K562 (cell line): ENCODE measurements at regions not wholly inside any gene's neighbourhood (a gene's known extent, or its start where the extent isn't known, plus 50 kb on each side); places are given as distances from the start of the nearest gene placed in this dataset.

Experiments
- ATAC-seq: fragments of 200-7000 bp; cut with Tn5 transposase; 3 replicates; pipeline ENCODE4 v1.9.1; 2020; ENCODE audit warnings: moderate library complexity
- BruUV-seq: library from RNA; stranded (reverse); fragments of 400-500 nt; replicated peaks from 2 replicates; lab custom pipeline; 2021; lab: Mats Ljungman, UMichigan
- CTCF ChIA-PET: fragments of 300-600 bp; formaldehyde crosslinking; extraction: SDS; loops from one replicate; lab custom pipeline; 2021; ENCODE audit warnings: low intra/inter-chr PET ratio; lab: Yijun Ruan, JAX
- POLR2A ChIA-PET: fragments of 300-600, 350-650 bp; sonication (Branson Sonifier 250); formaldehyde crosslinking; extraction: SDS; loops from one replicate; lab custom pipeline; 2021; ENCODE audit warnings: antibody characterized with exemption, inconsistent platforms; lab: Yijun Ruan, JAX
- DNase-seq, 4 experiments: peaks; one replicate each; pipeline versions ENCODE4 v3.0.0 to v3.0.0-alpha.2; 2011 to 2018; ENCODE audit warnings: low spot score in 3 of 4, mixed read lengths in 3 of 4; ENCODE audit errors: extremely low read depth in 1 of 4
- FAIRE-seq: peaks from 2 replicates; lab custom pipeline; 2011; peaks lifted over from hg19 to GRCh38; lab: Jason Lieb, UNC
- H2AFZ ChIP-seq: 2 replicates; pipeline ENCODE4 v1.6.0; 2011; ENCODE audit warnings: low read depth, low read length, control low read depth, inconsistent platforms
- H3K27ac ChIP-seq: fragments of 200-600 bp; 3 replicates; pipeline ENCODE4 v1.8.0; 2011; ENCODE audit warnings: low read depth, mild to moderate bottlenecking, control low read depth, inconsistent platforms, low read length, moderate library complexity, mixed read lengths; ENCODE audit errors: extremely low read depth
- H3K27me3 ChIP-seq, 2 experiments: fragments of 300-600 bp in 1 of 2; 2 replicates in 1 of 2; 3 replicates in 1 of 2; pipeline versions ENCODE4 v1.6.0 to v1.8.0; 2011; ENCODE audit warnings: inconsistent platforms in 2 of 2, low read length in 2 of 2, mild to moderate bottlenecking in 1 of 2, mixed read lengths in 1 of 2, moderate library complexity in 1 of 2; ENCODE audit not compliant: control insufficient read depth in 2 of 2, insufficient read depth in 2 of 2
- H3K36me3 ChIP-seq: fragments of 300-600 bp; 3 replicates; pipeline ENCODE4 v1.8.0; 2011; ENCODE audit warnings: mild to moderate bottlenecking, low read length, inconsistent platforms; ENCODE audit not compliant: control insufficient read depth, insufficient read depth
- H3K4me1 ChIP-seq, 2 experiments: fragments of 200-600 bp in 1 of 2; replicated peaks in 1 of 2; 2 replicates in 1 of 2; 3 replicates in 1 of 2; pipeline versions ENCODE4 v1.5.1 to v1.8.0; 2011; ENCODE audit warnings: inconsistent platforms in 2 of 2, low read length in 2 of 2, mild to moderate bottlenecking in 1 of 2, mixed read lengths in 1 of 2, moderate library complexity in 1 of 2; ENCODE audit not compliant: control insufficient read depth in 2 of 2, insufficient read depth in 2 of 2
- H3K4me2 ChIP-seq: 2 replicates; pipeline ENCODE4 v1.6.1; 2011; ENCODE audit warnings: low read length, control low read depth, inconsistent platforms, mixed read lengths; ENCODE audit not compliant: insufficient read depth
- H3K4me3 ChIP-seq: fragments of 200-600 bp; sonication (generic), shearing (Covaris generic); 2 replicates; pipeline ENCODE4 v1.5.1; 2016; ENCODE audit warnings: control low read depth, inconsistent platforms
- H3K79me2 ChIP-seq: fragments of 200-600 bp; 3 replicates; pipeline ENCODE4 v1.8.0; 2011; ENCODE audit warnings: low read length, inconsistent platforms; ENCODE audit not compliant: control insufficient read depth, insufficient read depth
- H3K9ac ChIP-seq, 2 experiments: 2 replicates each; pipeline versions ENCODE4 v1.6.0 to v1.6.1; 2011; ENCODE audit warnings: low read depth in 2 of 2, low read length in 2 of 2, control low read depth in 1 of 2, inconsistent platforms in 1 of 2, mild to moderate bottlenecking in 1 of 2, mixed read lengths in 1 of 2; ENCODE audit not compliant: insufficient read depth in 1 of 2
- H3K9me1 ChIP-seq: one replicate; pipeline ENCODE4 v1.6.0; 2011; ENCODE audit warnings: inconsistent platforms, mild to moderate bottlenecking, low read length, moderate library complexity; ENCODE audit not compliant: control insufficient read depth, insufficient read depth
- H3K9me3 ChIP-seq: replicated peaks from 2 replicates; pipeline ENCODE4 v1.5.1; 2011; ENCODE audit warnings: low read depth, low read length, inconsistent platforms; ENCODE audit not compliant: control insufficient read depth, insufficient read depth
- H4K20me1 ChIP-seq: replicated peaks from 2 replicates; pipeline ENCODE4 v1.6.1; 2011; ENCODE audit warnings: low read length, inconsistent platforms, mixed read lengths; ENCODE audit not compliant: control insufficient read depth, insufficient read depth
- ARID3A ChIP-seq: IDR thresholded peaks from 2 replicates; pipeline ENCODE4 v1.6.1; 2012; ENCODE audit warnings: low read depth, low read length, improper control_type of control experiment, borderline replicate concordance
- CEBPG ChIP-seq, 3 experiments: fragments of 200-800 bp in 1 of 3; sonication (Bioruptor generic) in 1 of 3; sonication (generic) in 1 of 3; formaldehyde crosslinking in 1 of 3; IDR thresholded peaks in 2 of 3; conservative IDR thresholded peaks in 1 of 3; 2 replicates each; pipeline versions ENCODE4 v1.6.1 to v1.8.0; 2016 to 2022; ENCODE audit warnings: missing compliant biosample characterization in 2 of 3, missing genetic modification characterization in 2 of 3, mild to moderate bottlenecking in 1 of 3, missing genetic modification reagents in 1 of 3
- CHD2 ChIP-seq: IDR thresholded peaks from 2 replicates; pipeline ENCODE4 v1.6.1; 2011; ENCODE audit warnings: low read depth, low read length
- FOXK1 ChIP-seq: sonication (generic); formaldehyde crosslinking; IDR thresholded peaks from 2 replicates; pipeline ENCODE4 v1.8.0; 2022; ENCODE audit warnings: missing genetic modification reagents, mild to moderate bottlenecking, borderline replicate concordance
- FOXP4 ChIP-seq: sonication (generic); formaldehyde crosslinking; IDR thresholded peaks from 2 replicates; pipeline ENCODE4 v1.8.0; 2022; ENCODE audit warnings: mild to moderate bottlenecking, missing genetic modification reagents, borderline replicate concordance
- JUND ChIP-seq, 2 experiments: IDR thresholded peaks; 2 replicates in 1 of 2; 3 replicates in 1 of 2; pipeline ENCODE4 v1.6.1; 2011; ENCODE audit warnings: borderline replicate concordance in 2 of 2, low read depth in 2 of 2, low read length in 2 of 2, improper control_type of control experiment in 1 of 2, missing biosample characterization in 1 of 2, missing genetic modification characterization in 1 of 2, missing genetic modification reagents in 1 of 2
- MED1 ChIP-seq: sonication (generic); formaldehyde crosslinking; IDR thresholded peaks from 2 replicates; pipeline ENCODE4 v1.8.1; 2023; ENCODE audit warnings: missing genetic modification reagents, borderline replicate concordance
- MTA1 ChIP-seq: fragments of 450-650 bp; IDR thresholded peaks from 2 replicates; pipeline ENCODE4 v1.6.1; 2017; ENCODE audit warnings: borderline replicate concordance
- NEUROD1 ChIP-seq: fragments of 150-350 bp; IDR thresholded peaks from 2 replicates; pipeline ENCODE4 v1.6.1; 2014; ENCODE audit warnings: borderline replicate concordance, low read length, low read depth; ENCODE audit not compliant: partially characterized antibody
- NR0B1 ChIP-seq: fragments of 450-650 bp; IDR thresholded peaks from one replicate; pipeline ENCODE4 v1.6.1; 2018; ENCODE audit warnings: mild to moderate bottlenecking, moderate library complexity; ENCODE audit not compliant: partially characterized antibody
- PPARD ChIP-seq: fragments of 250-450 bp; sonication (Bioruptor Pico); IDR thresholded peaks from 2 replicates; pipeline ENCODE4 v1.8.0; 2022; ENCODE audit warnings: inconsistent platforms, mild to moderate bottlenecking, moderate library complexity
- PURB ChIP-seq: sonication (generic); formaldehyde crosslinking; IDR thresholded peaks from 2 replicates; pipeline ENCODE4 v1.9.0; 2021; ENCODE audit warnings: low read depth, mild to moderate bottlenecking, missing genetic modification reagents
- PYGO2 ChIP-seq: fragments of 450-650 bp; IDR thresholded peaks from 2 replicates; pipeline ENCODE4 v1.6.1; 2016; ENCODE audit warnings: mild to moderate bottlenecking, missing genetic modification characterization, moderate library complexity, missing compliant biosample characterization
- TEAD4 ChIP-seq, 2 experiments: sonication (generic) in 1 of 2; formaldehyde crosslinking in 1 of 2; IDR thresholded peaks; 2 replicates each; pipeline versions ENCODE4 v1.6.1 to v1.8.0; 2012 to 2022; ENCODE audit warnings: borderline replicate concordance in 1 of 2, inconsistent platforms in 1 of 2, low read length in 1 of 2, mild to moderate bottlenecking in 1 of 2, missing genetic modification reagents in 1 of 2
- WGBS: fragments of 100-300 bp; shearing (Covaris generic); methylation state at CpG from one replicate; pipeline ENCODE4 v1.1.6; 2016; ENCODE audit warnings: low coverage, mixed read lengths; ENCODE audit not compliant: insufficient coverage; ENCODE audit errors: missing lambda C conversion rate; 5-methylcytosine and 5-hydroxymethylcytosine counted together
- in situ Hi-C: fragments of 300-500 bp; cut with MboI; formaldehyde crosslinking; loops from 4 replicates; pipeline ENCODE4 v1.15.0; 2018; ENCODE audit warnings: inconsistent platforms, mixed read lengths
- intact Hi-C: fragments of 100-400 bp; cut with micrococcal nuclease; formaldehyde crosslinking; loops from 2 replicates; pipeline ENCODE4 v1.14.2; 2022
- TF ChIP-seq, protein P1 (sequence below): fragments of 450-650 bp; IDR thresholded peaks from 2 replicates; pipeline ENCODE4 v1.6.1; 2016; ENCODE audit warnings: antibody characterized with exemption

DNA sequence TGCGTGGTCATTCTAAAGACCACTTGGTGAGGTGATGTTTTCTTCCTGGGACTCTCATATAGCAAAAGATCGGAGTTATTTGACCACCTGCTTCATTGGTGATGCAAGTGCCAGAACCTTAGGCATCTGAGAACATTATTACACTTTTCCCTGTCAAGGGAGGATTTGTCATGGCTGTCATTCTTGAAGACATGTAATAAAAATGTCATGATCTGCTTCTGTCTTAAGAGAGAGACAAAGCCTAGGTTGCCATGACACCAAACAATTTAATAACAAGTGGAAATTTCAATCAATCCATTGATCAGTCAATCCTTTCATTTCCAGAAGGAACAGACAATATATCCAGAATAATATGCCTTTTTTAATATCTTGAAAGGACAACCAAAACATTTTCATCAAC, 97.9 kb upstream of the OR13H1 start:
- no peak for FAIRE-seq
- no peaks in the 10 kb centered on the region for H3K9me3 ChIP-seq
- H3K36me3 ChIP-seq: no peaks in the 10 kb centered on the region
- no peak overlapping the region for H3K9ac ChIP-seq
- no peaks in the 10 kb centered on the region for H3K4me1 ChIP-seq
- no peak overlapping the region for H3K4me2 ChIP-seq
- H3K4me3 ChIP-seq: no peak overlapping the region
- intact Hi-C loops (no loop called here), in situ Hi-C loops (no loop called here)
- CTCF ChIA-PET: no interaction called here
- H3K9me1 ChIP-seq: no peaks in the 10 kb centered on the region
- no peak overlapping the region for H2AFZ ChIP-seq
- H3K27me3 ChIP-seq: no peaks in the 10 kb centered on the region
- H4K20me1 ChIP-seq: no peaks in the 10 kb centered on the region
- no peak overlapping the region for H3K27ac ChIP-seq
- no peak for ATAC-seq
- H3K79me2 ChIP-seq: no peaks in the 10 kb centered on the region
- DNase-seq: no peak
- TF ChIP-seq CEBPG (CRISPR knock-in tag; IDR thresholded peaks at IDR 0.05) (no peak), CEBPG (tag; conservative IDR thresholded peaks at IDR 0.05 in 1 of 2, IDR thresholded peaks at IDR 0.05 in 1 of 2) (no peak), CHD2 (no peak), FOXK1 (CRISPR knock-in tag) (no peak), PPARD (CRISPR knock-in tag) (no peak), FOXP4 (no peak), PURB (no peak), TEAD4 (IDR thresholded peaks at IDR 0.05; ENCODE audit: low read length) (no peak), TEAD4 (CRISPR knock-in tag; IDR thresholded peaks at IDR 0.05; ENCODE audit: borderline replicate concordance) (no peak), NR0B1 (no peak), ARID3A (no peak), MTA1 (no peak), NEUROD1 (no peak), MED1 (CRISPR knock-in tag) (no peak), PYGO2 (tag) (no peak), JUND (IDR thresholded peaks at IDR 0.05; ENCODE audit: borderline replicate concordance, low read depth, low read length) (no peak), JUND (tag; IDR thresholded peaks at IDR 0.05; ENCODE audit: borderline replicate concordance, low read depth, low read length) (no peak)
- TF ChIP-seq, protein P1, sequence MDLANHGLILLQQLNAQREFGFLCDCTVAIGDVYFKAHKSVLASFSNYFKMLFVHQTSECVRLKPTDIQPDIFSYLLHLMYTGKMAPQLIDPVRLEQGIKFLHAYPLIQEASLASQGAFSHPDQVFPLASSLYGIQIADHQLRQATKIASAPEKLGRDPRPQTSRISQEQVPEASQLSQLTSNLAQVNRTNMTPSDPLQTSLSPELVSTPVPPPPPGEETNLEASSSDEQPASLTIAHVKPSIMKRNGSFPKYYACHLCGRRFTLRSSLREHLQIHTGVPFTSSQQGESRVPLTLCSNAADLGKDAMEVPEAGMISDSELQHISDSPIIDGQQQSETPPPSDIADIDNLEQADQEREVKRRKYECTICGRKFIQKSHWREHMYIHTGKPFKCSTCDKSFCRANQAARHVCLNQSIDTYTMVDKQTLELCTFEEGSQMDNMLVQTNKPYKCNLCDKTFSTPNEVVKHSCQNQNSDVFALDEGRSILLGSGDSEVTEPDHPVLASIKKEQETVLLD: no peak
- POLR2A ChIA-PET: no interaction called here
- BruUV-seq: no TSS peak
- 0% methylated on average over 2 of the region's 2 CpGs for WGBS
